ENCODE measurements at regions not wholly inside any gene's neighbourhood (a gene's known extent, or its start where the extent isn't known, plus 50 kb on each side); places are given as distances from the start of the nearest gene placed in this dataset.
"Not testable (repeated sequence)": the region's sequence is repeated elsewhere in the genome, so short reads cannot be mapped to it uniquely, and the experiment has no call there.

GRCh38 chr2:52632543-52632942, 1135.1 kb upstream of the CHAC2 start:
- DNase-seq: no peak

GRCh38 chr2:52629944-52630343, 1137.7 kb upstream of the CHAC2 start:
- DNase-seq: no peak

GRCh38 chr2:52629531-52629930, 1138.1 kb upstream of the CHAC2 start:
- no peak for DNase-seq

- peak; percentile 2 to 26 for DNase-seq
Observed at GRCh38 chr2:52622266-52622665, 1145.3 kb upstream of the CHAC2 start.

GRCh38 chr2:52613064-52613463, 1154.5 kb upstream of the CHAC2 start:
- DNase-seq: no peak

- no peak for DNase-seq
Observed at GRCh38 chr2:52611759-52612158, 1155.8 kb upstream of the CHAC2 start.

- DNase-seq: no peak
Observed at GRCh38 chr2:52608030-52608429, 1159.6 kb upstream of the CHAC2 start.

GRCh38 chr2:52597346-52597745, 1170.3 kb upstream of the CHAC2 start:
- no peak for DNase-seq

GRCh38 chr2:52594026-52594425, 1173.6 kb upstream of the CHAC2 start:
- DNase-seq: no peak

- DNase-seq: not testable (repeated sequence)
Observed at GRCh38 chr2:52584071-52584470, 1183.5 kb upstream of the CHAC2 start.

GRCh38 chr2:52572469-52572894, 1195.1 kb upstream of the CHAC2 start:
- no peak for DNase-seq

- DNase-seq: no peak
Observed at GRCh38 chr2:52571380-52572347, 1195.9 kb upstream of the CHAC2 start.

- no peak for DNase-seq
Observed at GRCh38 chr2:52570716-52571115, 1196.9 kb upstream of the CHAC2 start.

GRCh38 chr2:52563151-52563550, 1204.5 kb upstream of the CHAC2 start:
- no peak for DNase-seq

GRCh38 chr2:52558265-52558664, 1209.3 kb upstream of the CHAC2 start:
- DNase-seq: no peak

- no peak for DNase-seq
Observed at GRCh38 chr2:52542297-52542696, 1225.3 kb upstream of the CHAC2 start.

- no peak for DNase-seq
Observed at GRCh38 chr2:52539026-52539970, 1228.3 kb upstream of the CHAC2 start.

GRCh38 chr2:52537588-52537987, 1230.0 kb upstream of the CHAC2 start:
- no peak for DNase-seq

GRCh38 chr2:52536929-52537460, 1230.6 kb upstream of the CHAC2 start:
- DNase-seq: no peak

GRCh38 chr2:52532956-52533355, 1234.6 kb upstream of the CHAC2 start:
- no peak for DNase-seq

- no peak for DNase-seq
Observed at GRCh38 chr2:52526735-52527134, 1240.9 kb upstream of the CHAC2 start.

- no peak for DNase-seq
Observed at GRCh38 chr2:52520644-52521043, 1247.0 kb upstream of the CHAC2 start.

GRCh38 chr2:52518678-52519077, 1248.9 kb upstream of the CHAC2 start:
- no peak for DNase-seq
